ENCODE measurements at regions not wholly inside any gene's neighbourhood (a gene's known extent, or its start where the extent isn't known, plus 50 kb on each side); places are given as distances from the start of the nearest gene placed in this dataset.
"Not testable (repeated sequence)": the region's sequence is repeated elsewhere in the genome, so short reads cannot be mapped to it uniquely, and the experiment has no call there.

DNA sequence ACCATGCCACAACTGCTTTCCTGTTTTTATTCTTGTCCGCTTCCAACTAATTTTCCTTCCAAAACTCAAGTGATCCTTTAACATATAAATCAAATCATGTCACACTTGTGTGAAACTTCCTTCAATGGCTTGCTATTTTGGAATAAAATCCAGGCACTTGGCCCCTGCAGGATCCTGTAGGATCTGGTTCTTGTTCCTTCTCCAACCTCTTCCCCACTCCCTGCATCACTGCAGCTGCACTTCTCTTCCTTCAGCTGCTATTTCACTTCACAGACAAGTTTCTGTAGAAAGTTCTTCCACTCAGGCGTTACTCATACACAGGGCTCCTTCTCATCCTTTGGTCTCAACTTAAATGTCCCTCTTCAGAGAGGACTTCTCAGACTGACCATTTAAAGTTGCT is 239.7 kb upstream of the BTG1 start:
- DNase-seq, result no peak

DNA sequence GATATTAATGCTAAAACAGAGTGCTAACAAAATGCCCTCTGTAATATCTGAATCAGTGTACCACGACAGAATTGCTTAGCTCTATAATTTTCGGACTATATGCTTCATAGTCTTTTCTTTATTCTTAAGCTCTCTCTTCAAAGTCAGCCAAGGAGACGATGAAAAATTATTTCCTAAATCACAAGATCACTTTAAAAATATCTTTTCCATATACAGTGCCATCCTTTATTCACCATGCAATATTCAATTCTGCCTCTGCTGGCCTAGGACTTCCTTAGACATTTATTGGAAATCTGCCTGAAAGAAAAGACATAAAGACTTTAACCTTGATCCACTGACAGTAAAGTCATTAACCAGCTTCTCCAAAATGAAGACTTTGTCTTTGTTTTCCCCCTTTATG is 238.9 kb upstream of the BTG1 start:
- DNase-seq, result no peak

DNA sequence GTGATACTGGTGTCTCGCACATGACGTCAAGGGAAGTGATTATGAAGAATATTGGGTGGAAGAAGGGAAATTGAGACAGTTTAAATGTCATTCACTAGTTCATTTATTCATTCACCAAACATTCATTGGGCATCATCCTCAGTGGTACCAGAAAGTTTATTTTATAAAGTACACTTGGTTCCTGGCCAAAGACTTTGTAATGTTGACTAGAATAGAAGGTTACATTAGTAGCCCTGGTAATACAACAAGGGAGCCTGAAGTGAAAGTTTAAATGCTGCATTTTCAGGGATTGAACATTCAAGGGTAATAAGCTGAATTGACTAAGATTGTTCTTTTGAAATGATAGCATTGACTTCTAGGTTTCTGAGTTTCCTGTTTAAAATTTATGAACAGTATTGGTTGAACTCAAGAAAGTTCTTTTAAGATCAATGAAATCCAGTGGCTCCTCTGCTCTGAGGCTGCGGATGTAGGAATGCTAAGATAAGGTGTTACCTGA is 236.8 kb upstream of the BTG1 start:
- DNase-seq, result no peak

DNA sequence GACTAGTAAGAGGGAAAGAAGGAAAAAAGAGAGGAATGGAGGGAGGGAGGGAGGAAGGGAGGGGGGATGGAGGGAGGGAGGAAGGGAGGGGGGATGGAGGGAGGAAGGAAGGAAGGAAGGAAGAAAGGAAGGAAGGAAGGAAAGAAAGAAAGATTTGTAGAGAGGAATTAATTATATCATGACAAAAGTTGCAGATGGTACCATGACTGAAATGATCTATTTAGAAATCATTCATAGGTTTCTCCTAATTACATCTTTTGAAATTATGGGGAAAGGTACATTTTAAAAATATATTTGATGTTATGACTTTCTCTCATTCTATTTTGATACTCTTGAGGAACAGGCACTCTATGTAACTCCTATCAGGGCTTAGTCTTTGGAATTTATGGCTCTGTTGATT is 236.2 kb upstream of the BTG1 start:
- no peak for DNase-seq

DNA sequence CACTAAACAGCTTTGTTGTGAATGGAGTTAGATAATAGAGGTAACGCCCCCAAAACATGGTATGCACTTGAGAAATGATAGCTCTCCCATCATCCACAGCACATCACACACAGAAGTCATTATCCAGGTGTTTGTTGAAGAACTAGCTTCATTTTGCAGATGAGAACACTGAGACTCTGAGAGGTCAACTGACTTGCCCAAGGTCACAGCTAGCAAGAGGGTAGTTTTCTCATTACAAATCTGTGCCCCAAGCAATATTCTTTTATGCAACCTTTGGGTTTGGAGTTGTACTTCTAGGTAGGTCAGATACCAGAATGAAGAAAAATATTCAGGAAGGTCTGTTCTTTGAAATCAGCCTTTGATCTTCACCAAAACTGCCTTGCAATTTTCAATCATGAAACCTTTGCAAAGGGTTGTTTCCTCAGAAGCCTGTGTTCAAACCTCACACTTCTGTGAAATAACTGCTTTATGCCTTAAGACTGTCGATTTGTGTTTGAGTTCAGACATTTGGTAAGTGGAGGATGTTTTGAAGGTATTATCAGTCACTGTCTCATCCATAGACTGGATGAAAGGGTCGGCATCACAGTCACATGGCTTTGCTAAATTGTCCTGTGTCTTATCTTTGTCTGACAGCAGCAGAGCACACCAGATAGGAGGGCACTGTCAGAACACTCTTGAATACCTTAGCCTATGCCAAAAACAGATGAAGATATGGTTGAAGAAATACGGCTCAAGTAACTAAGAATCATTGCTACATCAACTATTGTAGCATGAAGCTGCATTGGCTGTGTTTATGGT is 233.2 kb upstream of the BTG1 start:
- no peak for DNase-seq

DNA sequence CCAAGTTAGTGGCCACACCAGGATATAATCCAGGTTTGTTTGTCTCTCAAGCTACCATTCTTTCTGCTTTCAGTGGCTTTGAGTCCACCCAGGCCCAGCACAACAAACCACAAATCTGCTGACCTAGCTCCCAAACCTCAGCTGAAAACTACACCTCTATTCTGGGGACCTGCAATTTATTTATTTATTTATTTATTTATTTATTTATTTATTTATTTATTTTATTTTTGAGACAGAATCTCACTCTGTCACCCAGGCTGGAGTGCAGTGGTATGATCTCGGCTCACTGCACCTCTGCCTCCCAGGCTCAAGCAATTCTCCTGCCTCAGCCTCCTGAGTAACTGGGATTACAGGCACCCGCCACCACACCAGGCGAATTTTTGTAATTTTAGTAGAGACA is 229.9 kb upstream of the BTG1 start:
- not testable (repeated sequence) for DNase-seq

DNA sequence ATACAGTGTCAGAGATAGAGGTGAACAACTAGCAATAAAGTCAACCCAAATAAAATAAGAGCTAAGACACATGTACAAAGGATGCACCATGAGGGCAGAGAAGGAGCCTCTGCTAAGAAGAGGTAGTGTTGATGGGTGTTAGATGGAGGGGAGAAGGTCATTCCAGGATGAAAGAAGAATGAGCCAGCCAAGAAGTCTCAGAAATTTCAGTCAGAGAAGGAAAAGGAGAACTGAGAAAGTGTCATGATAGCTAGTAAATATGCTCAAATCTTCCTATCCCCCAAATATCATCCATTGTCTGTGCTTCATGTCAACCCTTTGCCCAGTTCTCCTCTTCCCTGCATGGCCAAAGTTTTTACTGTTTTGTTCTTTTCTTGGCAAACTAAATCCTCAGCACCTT is 225.2 kb upstream of the BTG1 start:
- DNase-seq, result no peak

DNA sequence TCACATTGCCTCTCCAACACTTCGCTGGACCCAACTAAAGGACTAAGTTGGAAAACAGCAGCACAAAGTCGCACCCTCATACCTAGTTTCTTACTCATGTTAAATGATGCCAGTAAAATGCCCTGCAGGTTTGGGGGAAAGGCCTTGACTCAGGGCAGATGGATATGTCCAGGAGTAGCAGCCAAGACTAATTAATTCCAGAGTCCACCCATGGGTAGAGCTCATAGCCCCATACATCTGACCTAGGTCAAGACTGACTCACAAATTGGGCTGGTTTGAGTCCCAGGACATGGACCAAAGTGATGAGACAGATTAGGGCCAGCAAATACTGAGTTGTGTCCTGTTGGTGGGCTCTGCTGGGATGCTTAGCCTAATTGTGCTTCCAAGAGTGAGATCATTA is 224.0 kb upstream of the BTG1 start:
- DNase-seq, result no peak

DNA sequence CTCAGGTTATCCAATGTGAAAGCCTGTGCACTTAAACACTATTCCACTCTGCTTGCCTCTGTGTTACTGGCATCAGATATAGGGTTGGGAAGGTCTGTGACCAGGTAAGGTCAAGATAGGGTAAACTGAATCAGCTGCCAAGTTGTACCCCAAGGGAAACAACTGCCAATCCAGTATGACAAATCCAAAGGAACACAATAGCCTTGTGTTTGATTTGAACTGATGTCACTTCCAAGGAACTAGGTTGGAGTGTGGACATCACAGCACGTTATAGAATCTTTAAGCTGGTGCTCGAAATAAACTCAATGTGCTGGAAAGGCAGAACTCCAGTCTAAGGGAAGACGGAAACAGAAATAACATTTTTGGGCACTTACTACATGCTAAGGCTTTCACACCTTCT is 223.4 kb upstream of the BTG1 start:
- DNase-seq, result no peak

DNA sequence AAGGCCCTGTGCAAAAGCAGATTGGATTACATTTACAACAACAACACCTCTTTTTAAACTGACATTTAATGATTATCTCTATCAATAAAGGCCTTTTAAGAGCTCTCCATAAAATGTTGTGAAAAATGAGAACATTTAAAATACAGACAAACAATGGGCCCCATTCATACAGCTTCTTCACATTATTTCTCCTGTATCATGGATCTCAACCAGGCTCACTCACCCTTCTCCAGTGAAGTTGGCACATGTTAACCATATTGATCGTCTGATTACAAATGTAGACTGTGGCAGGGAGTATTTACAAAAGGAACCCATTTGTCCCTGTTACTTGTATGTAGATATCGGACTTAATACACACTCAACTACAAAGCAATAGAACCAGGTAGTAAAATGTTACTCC is 220.2 kb upstream of the BTG1 start:
- DNase-seq, result no peak

DNA sequence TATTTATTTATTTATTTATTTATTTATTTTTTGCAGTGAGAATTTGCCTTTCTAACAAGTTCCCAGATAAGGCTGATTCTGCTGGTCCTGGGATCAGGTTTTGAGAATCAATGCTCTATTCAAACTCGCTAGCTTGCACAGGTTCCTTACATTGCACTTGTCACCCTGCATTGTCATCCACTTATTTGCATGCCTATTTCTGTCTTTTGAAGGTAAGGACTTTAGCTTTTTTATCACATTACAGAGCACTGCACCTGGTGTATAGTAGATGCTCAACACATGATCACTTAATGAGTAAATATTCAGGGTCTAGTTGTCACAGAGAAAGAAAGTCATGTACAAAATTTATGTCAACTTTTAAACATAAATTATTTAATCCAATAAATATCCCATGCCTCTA is 219.7 kb upstream of the BTG1 start:
- DNase-seq, result no peak

DNA sequence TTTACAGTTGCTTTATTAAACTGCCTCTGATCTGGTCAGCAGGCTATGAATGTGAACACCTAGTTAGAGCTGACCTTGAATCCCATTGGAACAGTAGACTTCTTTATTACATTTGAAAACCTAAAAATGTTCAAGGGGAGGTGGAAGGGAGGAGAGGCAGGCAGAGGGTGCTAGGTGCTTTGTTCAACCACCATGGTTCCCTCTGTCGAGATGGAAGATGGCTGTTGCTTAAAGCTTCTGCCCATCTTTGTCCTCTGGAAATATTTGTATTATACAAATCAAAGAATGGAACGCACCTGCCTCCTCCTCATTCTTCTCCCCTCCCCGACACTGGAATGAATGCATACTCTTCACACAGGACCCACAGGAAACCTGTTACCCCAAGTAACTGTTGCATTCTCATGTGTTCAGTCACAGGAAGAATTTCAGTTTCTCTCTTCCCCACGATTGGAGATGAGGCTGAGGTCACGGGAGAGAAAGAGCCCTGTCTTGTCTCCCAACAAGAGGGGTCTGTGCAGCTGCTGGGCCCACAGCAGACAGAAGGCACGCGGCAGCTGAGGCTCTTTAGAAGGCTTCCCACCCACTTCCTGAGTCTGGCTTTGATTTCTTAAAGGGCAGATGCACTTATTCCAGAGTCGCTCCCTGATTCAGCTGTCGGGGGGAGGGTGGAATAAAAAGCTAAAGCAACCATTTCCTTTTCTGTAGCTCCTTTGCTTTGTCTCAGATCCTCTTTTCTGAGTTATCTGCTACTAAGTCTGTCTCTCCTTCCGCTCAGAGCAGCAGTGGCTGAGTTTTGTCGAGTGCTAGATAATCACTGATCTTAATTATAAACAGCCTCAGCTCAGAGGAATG is 217.9 kb upstream of the BTG1 start:
- DNase-seq, result no peak

DNA sequence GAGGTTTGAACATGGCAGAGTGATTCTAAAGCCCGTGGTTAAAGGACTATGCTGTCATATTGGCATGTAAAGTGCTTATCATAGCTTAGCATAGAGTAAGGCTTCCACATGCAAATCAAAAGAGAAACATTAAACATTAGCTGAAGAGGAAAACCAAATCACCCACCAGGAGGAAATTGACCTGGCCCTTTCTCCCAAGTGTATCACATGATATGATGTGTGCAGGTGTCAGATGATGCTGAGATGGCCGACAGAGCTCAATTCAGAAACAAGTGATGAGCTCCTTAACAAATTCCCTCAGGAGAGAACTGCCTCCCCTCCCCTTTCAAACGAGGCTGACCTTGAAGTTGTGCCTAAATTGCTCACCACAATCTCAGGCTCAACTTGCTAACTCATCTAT is 217.1 kb upstream of the BTG1 start:
- no peak for DNase-seq

DNA sequence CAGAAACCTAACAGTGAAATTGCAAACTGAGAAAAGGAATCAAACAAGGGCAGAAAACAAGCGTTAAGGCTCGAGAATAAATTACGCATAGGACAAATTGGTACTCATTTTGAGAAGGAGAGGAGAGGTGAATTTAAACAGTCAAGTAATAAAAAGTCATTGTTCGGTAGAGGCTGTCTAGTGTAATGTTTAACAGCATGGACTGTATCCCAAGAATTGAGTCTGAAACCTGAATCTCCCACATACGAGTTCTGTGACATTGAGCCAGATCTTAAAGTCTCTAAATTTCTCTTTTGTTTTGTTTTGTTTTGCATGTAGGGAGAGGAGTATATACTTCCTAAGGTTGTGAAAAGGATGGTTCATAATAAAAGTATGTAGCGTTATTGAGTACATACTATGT is 216.5 kb upstream of the BTG1 start:
- no peak for DNase-seq

DNA sequence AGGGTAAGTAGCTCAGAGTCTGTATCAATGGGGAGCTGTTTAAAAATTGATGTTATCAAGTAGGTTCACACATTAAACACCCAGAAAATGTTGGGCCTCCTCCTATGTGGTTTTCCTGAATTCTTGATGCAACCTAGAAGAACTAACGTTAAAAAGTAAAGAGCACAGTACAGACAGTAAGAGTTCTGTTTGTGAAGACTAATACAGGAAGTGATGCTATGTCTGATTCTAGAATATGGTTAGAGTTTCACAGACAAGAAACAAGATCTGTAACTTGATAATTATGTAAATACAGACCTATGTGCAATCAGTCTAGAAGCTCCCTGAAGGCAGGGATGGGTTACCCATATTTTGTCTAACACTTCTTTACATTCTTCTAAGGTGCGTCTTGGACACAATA is 214.9 kb upstream of the BTG1 start:
- DNase-seq, result no peak

DNA sequence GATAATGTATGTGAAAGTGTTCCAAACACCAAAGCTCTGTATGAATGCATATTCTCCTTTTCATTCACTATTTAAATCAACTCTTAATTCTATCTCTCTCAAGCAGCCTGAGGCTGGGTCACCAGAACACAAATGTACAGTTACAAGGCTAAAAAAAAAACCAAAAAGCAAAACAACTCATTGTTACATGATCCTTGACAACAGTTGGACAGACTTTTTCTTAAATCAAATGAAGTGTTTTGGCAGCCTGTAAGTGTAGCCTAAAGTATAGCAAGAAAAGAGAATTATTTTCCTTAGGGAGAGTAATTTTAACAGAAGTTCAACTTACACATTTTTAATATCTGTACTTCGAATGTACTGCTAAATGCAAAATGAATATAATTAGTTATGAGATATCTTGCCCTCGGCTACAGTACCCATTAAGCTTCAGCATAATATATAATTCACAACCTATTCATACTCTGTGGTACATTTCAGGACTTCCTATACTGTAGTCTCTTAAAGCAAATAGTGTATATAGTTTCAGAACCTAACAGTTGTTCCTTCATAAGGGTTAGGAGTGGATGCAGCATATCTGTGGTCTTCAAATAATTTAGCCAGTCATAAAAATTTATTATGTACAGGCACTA is 214.0 kb upstream of the BTG1 start:
- no peak for DNase-seq

DNA sequence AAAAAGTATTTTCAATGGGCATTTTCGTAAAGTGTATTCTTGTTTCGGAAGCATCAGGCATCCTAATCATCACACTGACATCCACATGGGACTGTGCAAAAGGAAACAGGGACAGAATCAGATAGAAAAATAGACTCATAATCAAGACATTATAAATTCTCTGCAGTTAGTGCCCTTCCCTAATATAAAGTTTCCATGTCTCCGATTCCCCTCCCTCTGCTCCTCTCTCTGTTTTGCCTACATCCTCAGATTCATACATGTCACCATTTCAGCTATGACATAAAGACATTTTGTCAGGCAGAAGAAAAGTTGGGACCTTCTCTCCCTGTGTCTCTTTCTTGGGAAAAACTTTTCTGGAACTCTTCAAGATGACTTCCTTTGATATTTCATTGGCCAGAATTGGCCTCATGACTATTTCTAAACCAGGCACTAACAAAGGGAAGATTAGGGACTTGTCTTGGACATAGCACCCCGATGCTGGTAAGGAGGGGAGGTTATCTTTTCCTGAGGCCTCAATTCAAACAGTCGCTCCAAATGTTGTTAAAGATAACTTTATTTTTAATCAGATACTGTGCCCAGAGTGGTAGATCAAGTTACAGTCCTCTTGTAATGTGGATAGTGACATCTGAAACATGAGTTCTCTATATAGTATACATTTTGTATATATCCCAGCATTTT is 212.1 kb upstream of the BTG1 start:
- DNase-seq, result no peak

DNA sequence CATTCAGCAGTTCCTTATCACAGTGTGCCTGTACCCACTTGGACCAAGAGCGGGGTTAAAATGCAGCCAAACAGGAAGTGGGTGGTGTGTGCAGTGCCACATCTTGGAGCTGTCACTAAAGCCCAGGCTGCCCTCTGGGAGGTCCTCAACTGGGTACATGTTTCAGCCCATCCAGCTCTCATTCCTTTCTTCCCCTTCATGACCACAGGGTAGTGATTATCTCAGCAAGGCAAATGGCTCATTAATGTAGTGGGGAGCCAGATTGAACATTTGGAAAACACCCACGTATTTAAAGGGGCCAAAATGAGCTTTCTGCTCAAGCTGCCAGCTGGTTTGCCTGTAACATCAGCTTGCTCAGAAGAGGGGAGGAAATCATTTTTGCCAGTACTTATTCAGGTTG is 210.8 kb upstream of the BTG1 start:
- DNase-seq, result no peak

DNA sequence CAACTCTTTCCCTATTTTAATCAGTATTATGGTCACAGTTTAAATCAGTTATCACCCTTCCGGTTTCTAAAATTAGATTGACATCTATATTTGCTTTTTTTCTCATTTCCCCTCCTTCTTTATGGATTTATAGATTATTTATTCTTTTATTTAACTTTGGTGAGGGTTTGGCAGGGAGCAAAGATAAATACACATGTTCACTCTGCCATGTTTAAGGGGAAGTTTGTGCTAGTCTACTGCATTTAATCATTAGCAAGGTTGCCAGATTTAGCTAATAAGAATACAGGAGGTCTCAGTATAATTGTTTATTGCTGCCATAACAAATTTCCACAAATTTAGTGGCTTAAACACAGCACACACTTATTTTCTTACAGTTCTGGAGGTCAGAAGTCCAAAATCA is 204.0 kb upstream of the BTG1 start:
- no peak for DNase-seq

DNA sequence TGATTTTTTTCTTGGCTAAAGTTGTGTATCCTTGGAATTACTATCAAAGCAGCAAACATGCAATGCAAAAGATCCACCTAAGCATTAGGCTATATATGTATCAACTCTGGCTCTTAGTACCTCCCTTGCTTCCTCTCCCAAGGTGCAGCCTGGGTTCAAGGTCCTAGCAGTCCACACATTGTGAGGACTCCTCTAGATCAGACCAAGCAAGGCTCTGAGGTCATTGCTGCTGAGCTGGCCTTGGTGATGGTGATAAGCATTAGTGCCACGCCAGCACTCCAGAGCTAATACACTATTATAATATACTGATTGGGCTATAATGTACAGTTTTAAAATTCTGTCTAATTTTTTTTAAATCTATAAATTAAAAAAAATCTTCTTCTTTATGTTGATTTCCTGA is 196.9 kb upstream of the BTG1 start:
- no peak for DNase-seq

DNA sequence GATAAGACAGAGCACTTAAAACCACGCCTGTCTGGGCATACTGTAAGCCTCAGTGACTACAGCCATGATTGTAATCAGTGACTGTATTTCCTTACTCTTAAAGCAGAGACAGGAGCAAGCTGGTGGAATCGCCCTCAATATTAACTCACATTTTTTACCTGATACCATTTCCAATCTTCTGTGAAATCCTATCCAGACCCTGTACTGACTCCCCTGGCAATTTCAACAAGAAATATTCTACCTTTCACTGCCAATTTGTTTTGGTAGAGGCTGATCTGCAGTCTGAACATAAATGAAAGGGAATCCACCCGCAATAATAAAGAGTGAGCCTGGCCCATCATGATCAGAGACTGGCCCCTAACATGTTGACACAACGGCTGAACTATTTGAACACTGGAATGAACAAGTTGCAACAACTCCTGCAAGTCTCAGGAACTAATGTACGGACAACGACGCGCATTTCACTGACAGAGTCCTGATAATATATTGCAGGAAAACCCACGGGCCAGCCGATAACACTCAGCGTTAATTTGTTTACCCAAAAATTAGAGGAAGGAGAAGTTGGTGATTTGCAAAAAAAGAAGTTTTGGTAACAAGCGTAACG is 195.5 kb upstream of the BTG1 start:
- DNase-seq, result no peak

DNA sequence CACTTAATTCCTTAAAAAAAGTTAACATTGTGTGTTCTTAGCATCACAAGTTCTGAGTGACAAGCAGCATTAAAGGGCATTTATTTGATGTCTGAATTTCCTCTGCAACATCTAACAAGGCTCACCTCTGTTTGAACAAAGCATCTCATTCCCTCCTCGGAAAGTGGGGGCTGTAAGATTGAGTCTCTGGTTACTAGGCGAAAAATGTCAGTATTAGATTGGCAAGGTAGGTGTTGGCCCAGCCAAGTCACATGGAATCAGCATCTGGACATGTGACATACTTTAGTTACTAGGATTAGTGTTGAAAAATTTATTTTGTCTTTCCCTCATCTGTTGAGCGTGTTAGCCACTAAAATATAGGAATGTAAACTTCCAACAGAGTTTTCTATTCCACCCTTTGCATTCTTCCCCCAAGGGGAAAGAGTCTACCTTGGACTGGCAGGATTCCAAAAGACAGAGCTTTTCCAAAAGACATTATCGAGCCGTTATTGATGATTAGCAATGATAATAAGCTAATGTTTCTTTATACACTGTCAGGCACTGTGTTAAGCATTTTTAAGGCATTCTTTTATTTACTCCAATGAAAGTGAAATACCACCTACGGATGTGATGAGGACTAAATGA is 194.9 kb upstream of the BTG1 start:
- no peak for DNase-seq

Data from NCI-H187 treated with DMSO at 0.1 percent for 48 hours (cell line).